ENCODE measurements at regions not wholly inside any gene's neighbourhood (a gene's known extent, or its start where the extent isn't known, plus 50 kb on each side); places are given as distances from the start of the nearest gene placed in this dataset.
A peak's percentile ranks its signal among the peaks of the same experiment; 100 is the strongest.

GRCh38 chr1:234720709-234721441, 110.9 kb upstream of the IRF2BP2 start (continued):
- 0 out of 2 replicates have a peak, but pooled peaks have one; percentile 12 for TF ChIP-seq HOXA3 (CRISPR knock-in tag; IDR thresholded peaks at IDR 0.05)
- peak; percentile 53 for TF ChIP-seq RBFOX2 (IDR thresholded peaks at IDR 0.05; ENCODE audit: low read depth, low read length)
- no peak for TF ChIP-seq SP1 (IDR thresholded peaks at IDR 0.05)
- TF ChIP-seq SP1 (CRISPR knock-in tag; IDR thresholded peaks at IDR 0.05): 0 out of 2 replicates have a peak, but pooled peaks have one; percentile 6
- peak; percentile 58; the same call in 1 of the 2 replicates for TF ChIP-seq NRL (CRISPR knock-in tag; IDR thresholded peaks at IDR 0.05; ENCODE audit: borderline replicate concordance)
- 0 out of 2 replicates have a peak, but pooled peaks have one; percentile 11 for TF ChIP-seq ZNF605 (CRISPR knock-in tag; IDR thresholded peaks at IDR 0.05)
- no peak for TF ChIP-seq HMGXB3 (CRISPR knock-in tag; IDR thresholded peaks at IDR 0.05; ENCODE audit: borderline replicate concordance)
- peak; percentile 25; the same call in 1 of the 2 replicates for TF ChIP-seq SAFB2 (CRISPR knock-in tag; IDR thresholded peaks at IDR 0.05; ENCODE audit: borderline replicate concordance, low read depth)
- 0 out of 2 replicates have a peak, but pooled peaks have one; percentile 37 for TF ChIP-seq NFKB2 (CRISPR knock-in tag; IDR thresholded peaks at IDR 0.05; ENCODE audit: borderline replicate concordance)
- 0 out of 2 replicates have a peak, but pooled peaks have one; percentile 63 for TF ChIP-seq SSRP1 (CRISPR knock-in tag; IDR thresholded peaks at IDR 0.05)
- no peak for TF ChIP-seq ZSCAN9 (CRISPR knock-in tag; IDR thresholded peaks at IDR 0.05; ENCODE audit: borderline replicate concordance)
- TF ChIP-seq RBM22 (optimal IDR thresholded peaks at IDR 0.05; ENCODE audit: low read length): peak; percentile 21
- TF ChIP-seq MED1 (CRISPR knock-in tag; IDR thresholded peaks at IDR 0.05): no peak
- no peak for TF ChIP-seq GPN1 (CRISPR knock-in tag; IDR thresholded peaks at IDR 0.05; ENCODE audit: borderline replicate concordance)
- no peak for TF ChIP-seq ATM (IDR thresholded peaks at IDR 0.05; ENCODE audit: borderline replicate concordance)
- 0 out of 2 replicates have a peak, but pooled peaks have one; percentile 28 for TF ChIP-seq ZNF512B (CRISPR knock-in tag; IDR thresholded peaks at IDR 0.05; ENCODE audit: borderline replicate concordance)
- TF ChIP-seq ZNF225 (CRISPR knock-in tag; IDR thresholded peaks at IDR 0.05): 0 out of 2 replicates have a peak, but pooled peaks have one; percentile 17
- TF ChIP-seq ZBTB38 (CRISPR knock-in tag; IDR thresholded peaks at IDR 0.05): peak; percentile 97
- TF ChIP-seq ZNF775 (CRISPR knock-in tag; IDR thresholded peaks at IDR 0.05; ENCODE audit: borderline replicate concordance): peak; percentile 94; the same call in 1 of the 2 replicates
- TF ChIP-seq PRPF4 (IDR thresholded peaks at IDR 0.05; ENCODE audit: low read depth, low read length, poor library complexity, severe bottlenecking): peak; percentile 51
- TF ChIP-seq RBM39 (IDR thresholded peaks at IDR 0.05; ENCODE audit: low read depth, low read length, poor library complexity, severe bottlenecking): peak; percentile 37
- 0 out of 2 replicates have a peak, but pooled peaks have one; percentile 6 for TF ChIP-seq ZNF691 (CRISPR knock-in tag; IDR thresholded peaks at IDR 0.05; ENCODE audit: borderline replicate concordance, low read depth)
